ENCODE measurements at regions not wholly inside any gene's neighbourhood (a gene's known extent, or its start where the extent isn't known, plus 50 kb on each side); places are given as distances from the start of the nearest gene placed in this dataset.

GRCh38 chr2:59021786-59022185, 780.7 kb upstream of the FANCL start:
- FAIRE-seq (no peak), ATAC-seq (no peak), DNase-seq (ENCODE audit: low read depth in 1 of 2, low spot score in 1 of 2) (no peak)
- POLR2A ChIA-PET = no interaction called here
- no peaks in the 10 kb centered on the region for H3K4me1 ChIP-seq
- no peaks in the 10 kb centered on the region for H3K9me3 ChIP-seq
- CTCF ChIA-PET = interaction anchor here (0.6 kb wide), 1 partner anchor 330 kb away, joined by 3 read pairs; no protein-coding TSS in a partner anchor
- 11% methylated on average over 1 of the region's 1 CpG for WGBS (ENCODE audit: missing lambda C conversion rate)
- TF ChIP-seq ESRRA (IDR thresholded peaks at IDR 0.05; ENCODE audit: borderline replicate concordance, low read length) (no peak), ZC3H11A (IDR thresholded peaks at IDR 0.05) (no peak), KDM5A (IDR thresholded peaks at IDR 0.05) (no peak), RNF2 (IDR thresholded peaks at IDR 0.05; ENCODE audit: borderline replicate concordance, low read depth) (no peak), RCOR1 (IDR thresholded peaks at IDR 0.05; ENCODE audit: low read depth, low read length) (no peak), ATOH8 (CRISPR knock-in tag; IDR thresholded peaks at IDR 0.05; ENCODE audit: low read depth) (no peak), BHLHE40 (IDR thresholded peaks at IDR 0.05; ENCODE audit: low read depth, low read length) (no peak), HDAC2 (IDR thresholded peaks at IDR 0.05) (no peak), CHD4 (IDR thresholded peaks at IDR 0.05; ENCODE audit: borderline replicate concordance) (no peak), SMC3 (IDR thresholded peaks at IDR 0.05) (no peak), ZNF302 (CRISPR knock-in tag; IDR thresholded peaks at IDR 0.05) (no peak), HOXA7 (CRISPR knock-in tag; IDR thresholded peaks at IDR 0.05) (no peak), TFCP2L1 (CRISPR knock-in tag; IDR thresholded peaks at IDR 0.05) (no peak), ZSCAN20 (CRISPR knock-in tag; IDR thresholded peaks at IDR 0.05) (no peak), EHF (CRISPR knock-in tag; IDR thresholded peaks at IDR 0.05) (no peak)
- H3K4me3 ChIP-seq = no peak overlapping the region
- H3K4me2 ChIP-seq = no peak overlapping the region
- H3K27ac ChIP-seq = no peak overlapping the region

GRCh38 chr2:59019566-59020159, 778.5 kb upstream of the FANCL start:
- 47% methylated on average over 7 of the region's 7 CpGs for WGBS (ENCODE audit: missing lambda C conversion rate)
- Histone ChIP-seq H3K9me3 (no peaks in the 10 kb centered on the region), H3K4me2 (no peak overlapping the region), H3K4me1 (no peaks in the 10 kb centered on the region), H3K4me3 (no peak overlapping the region), H3K27ac (no peak overlapping the region)
- no peak for TF ChIP-seq CBX8 (IDR thresholded peaks at IDR 0.05)
- DNase-seq (ENCODE audit: low read depth in 1 of 2, low spot score in 1 of 2) (no peak), ATAC-seq (no peak), FAIRE-seq (no peak)
- POLR2A ChIA-PET = no interaction called here
- CTCF ChIA-PET = no interaction called here

- Histone ChIP-seq H3K4me1 (no peaks in the 10 kb centered on the region), H3K4me2 (no peak overlapping the region), H3K4me3 (no peak overlapping the region), H3K27ac (no peak overlapping the region), H3K9me3 (no peaks in the 10 kb centered on the region; the same call in 2 of the 3 replicates)
- no peak for ATAC-seq
- ChIA-PET POLR2A (no interaction called here), CTCF (interaction anchor here (1.0 kb wide), 1 partner anchor 101 kb away, joined by 3 read pairs; no protein-coding TSS in a partner anchor)
- FAIRE-seq = no peak
- WGBS (ENCODE audit: missing lambda C conversion rate) = 27% methylated on average over 3 of the region's 3 CpGs
- TF ChIP-seq PBX3 (IDR thresholded peaks at IDR 0.05) (no peak), PHF8 (IDR thresholded peaks at IDR 0.05; ENCODE audit: borderline replicate concordance, low read depth) (no peak), JUN (IDR thresholded peaks at IDR 0.05) (no peak), MAZ (IDR thresholded peaks at IDR 0.05; ENCODE audit: borderline replicate concordance, low read depth, low read length) (no peak), EHF (CRISPR knock-in tag; IDR thresholded peaks at IDR 0.05) (no peak), MAX (IDR thresholded peaks at IDR 0.05) (no peak), SMC3 (IDR thresholded peaks at IDR 0.05) (no peak), TFCP2L1 (CRISPR knock-in tag; IDR thresholded peaks at IDR 0.05) (no peak), CHD2 (IDR thresholded peaks at IDR 0.05; ENCODE audit: low read length, partially characterized antibody) (no peak), NR3C1 (IDR thresholded peaks at IDR 0.05) (no peak), E2F6 (IDR thresholded peaks at IDR 0.05; ENCODE audit: borderline replicate concordance, low read depth) (no peak)
- no peak for DNase-seq (ENCODE audit: low read depth in 1 of 2, low spot score in 1 of 2)
These were observed 777.6 kb upstream of the FANCL start for GRCh38 chr2:59018737-59019136.

All from A549 (cell line).